BJ (cell line): ENCODE measurements at regions not wholly inside any gene's neighbourhood (a gene's known extent, or its start where the extent isn't known, plus 50 kb on each side); places are given as distances from the start of the nearest gene placed in this dataset.
"Not testable (repeated sequence)": the region's sequence is repeated elsewhere in the genome, so short reads cannot be mapped to it uniquely, and the experiment has no call there.

Experiments used
- CTCF ChIA-PET: fragments of 350-600 bp; formaldehyde crosslinking; extraction: SDS; loops from one replicate; lab custom pipeline; 2021; ENCODE audit warnings: antibody characterized with exemption, inconsistent platforms; lab: Yijun Ruan, JAX
- POLR2A ChIA-PET: fragments of 300-600 bp; sonication (Branson Sonifier 250); formaldehyde crosslinking; extraction: SDS; loops from one replicate; lab custom pipeline; 2021; ENCODE audit warnings: antibody characterized with exemption; lab: Charles Lee
- DNase-seq: peaks from one replicate; pipeline ENCODE4 v3.0.0-alpha.2; 2011; ENCODE audit warnings: low read depth
- H3K27me3 ChIP-seq: 2 replicates; pipeline ENCODE4 v1.6.0; 2011; ENCODE audit warnings: low read length; ENCODE audit not compliant: control insufficient read depth, insufficient read depth
- H3K36me3 ChIP-seq: 2 replicates; pipeline ENCODE4 v1.5.1; 2011; ENCODE audit warnings: low read length; ENCODE audit not compliant: control insufficient read depth, insufficient read depth
- H3K4me3 ChIP-seq: 2 replicates; pipeline ENCODE4 v1.5.1; 2011; ENCODE audit warnings: low read depth, mild to moderate bottlenecking, control low read depth, low read length
- TF ChIP-seq, protein P1 (sequence below): IDR thresholded peaks from 2 replicates; pipeline ENCODE4 v1.5.1; 2011; ENCODE audit warnings: low read depth, mild to moderate bottlenecking, control low read depth, inconsistent platforms, low read length, moderate library complexity; ENCODE audit not compliant: insufficient read depth

DNA sequence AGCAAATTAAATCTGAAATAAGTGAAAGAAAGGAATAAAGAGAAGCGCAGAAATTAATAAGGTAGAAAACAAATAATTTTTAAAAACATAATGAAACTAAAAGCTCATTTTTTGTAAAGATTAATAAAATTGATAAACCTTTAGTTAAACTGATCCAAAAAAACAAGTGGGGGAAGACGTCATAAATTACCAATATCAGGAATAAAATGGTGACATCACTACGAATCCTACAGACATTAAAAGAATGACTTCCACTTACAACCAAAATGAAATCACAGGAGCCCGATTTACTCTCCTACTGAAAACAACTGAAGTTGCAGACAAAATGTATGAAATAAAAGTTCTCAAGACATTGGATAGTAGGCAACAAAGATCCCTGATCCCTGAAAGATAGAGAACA is 68.1 kb upstream of the IFFO2 start:
- DNase-seq: no peak
- Histone ChIP-seq H3K4me3 (no peak overlapping the region), H3K27me3 (no peaks in the 10 kb centered on the region), H3K36me3 (no peaks in the 10 kb centered on the region)
- ChIA-PET CTCF (interaction anchor here (0.9 kb wide), 1 partner anchor 13 kb away, joined by 3 read pairs; no protein-coding TSS in a partner anchor), POLR2A (interaction anchor here (0.8 kb wide), 1 partner anchor 10 kb away, joined by 3 read pairs; no protein-coding TSS in a partner anchor)
- TF ChIP-seq, protein P1, sequence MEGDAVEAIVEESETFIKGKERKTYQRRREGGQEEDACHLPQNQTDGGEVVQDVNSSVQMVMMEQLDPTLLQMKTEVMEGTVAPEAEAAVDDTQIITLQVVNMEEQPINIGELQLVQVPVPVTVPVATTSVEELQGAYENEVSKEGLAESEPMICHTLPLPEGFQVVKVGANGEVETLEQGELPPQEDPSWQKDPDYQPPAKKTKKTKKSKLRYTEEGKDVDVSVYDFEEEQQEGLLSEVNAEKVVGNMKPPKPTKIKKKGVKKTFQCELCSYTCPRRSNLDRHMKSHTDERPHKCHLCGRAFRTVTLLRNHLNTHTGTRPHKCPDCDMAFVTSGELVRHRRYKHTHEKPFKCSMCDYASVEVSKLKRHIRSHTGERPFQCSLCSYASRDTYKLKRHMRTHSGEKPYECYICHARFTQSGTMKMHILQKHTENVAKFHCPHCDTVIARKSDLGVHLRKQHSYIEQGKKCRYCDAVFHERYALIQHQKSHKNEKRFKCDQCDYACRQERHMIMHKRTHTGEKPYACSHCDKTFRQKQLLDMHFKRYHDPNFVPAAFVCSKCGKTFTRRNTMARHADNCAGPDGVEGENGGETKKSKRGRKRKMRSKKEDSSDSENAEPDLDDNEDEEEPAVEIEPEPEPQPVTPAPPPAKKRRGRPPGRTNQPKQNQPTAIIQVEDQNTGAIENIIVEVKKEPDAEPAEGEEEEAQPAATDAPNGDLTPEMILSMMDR: no peak

DNA sequence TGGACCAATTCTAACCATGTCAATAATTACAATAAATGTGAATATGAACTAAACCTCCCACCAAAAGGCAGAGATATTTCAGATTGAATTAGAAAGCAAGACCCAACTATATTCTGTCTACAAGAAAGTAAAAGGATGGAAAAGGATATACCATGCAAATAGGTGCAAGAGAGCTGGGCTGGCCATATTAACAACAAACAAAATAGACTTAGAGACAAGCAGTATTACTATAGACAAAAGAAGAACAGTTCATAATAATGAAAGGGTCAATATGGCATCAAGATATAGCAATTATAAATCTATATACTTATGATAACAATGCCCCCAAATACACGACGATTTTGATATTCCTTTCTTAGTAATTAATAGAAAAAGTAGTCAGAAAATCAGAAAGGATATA is 67.3 kb upstream of the IFFO2 start:
- no peaks in the 10 kb centered on the region for H3K27me3 ChIP-seq
- POLR2A ChIA-PET: no interaction called here
- TF ChIP-seq, protein P1: no peak
- H3K4me3 ChIP-seq: no peak overlapping the region
- CTCF ChIA-PET: interaction anchor here (0.9 kb wide), 1 partner anchor 12 kb away, joined by 3 read pairs; no protein-coding TSS in a partner anchor
- no peaks in the 10 kb centered on the region for H3K36me3 ChIP-seq
- no peak for DNase-seq

DNA sequence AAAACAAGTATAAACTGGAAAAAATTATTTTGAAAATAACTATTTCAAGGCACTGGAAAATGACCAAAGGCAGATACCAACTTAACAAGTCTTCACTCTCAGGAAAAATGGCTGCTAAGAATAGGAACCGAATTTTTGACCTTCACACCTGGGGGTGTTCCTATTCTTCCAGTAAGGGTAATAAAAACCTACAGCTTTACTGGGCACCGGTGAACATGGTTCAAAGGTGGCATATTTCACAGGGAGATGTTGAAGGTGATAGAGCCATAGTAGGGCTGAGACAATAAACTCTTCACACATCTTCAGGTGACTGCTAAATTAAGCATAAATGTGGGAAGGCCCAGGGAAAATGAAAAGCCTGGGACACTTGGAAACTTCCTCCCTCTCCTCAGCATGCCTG is 65.4 kb upstream of the IFFO2 start:
- no peak for DNase-seq
- Histone ChIP-seq H3K4me3 (no peak overlapping the region), H3K27me3 (no peaks in the 10 kb centered on the region), H3K36me3 (no peaks in the 10 kb centered on the region)
- TF ChIP-seq, protein P1: no peak
- ChIA-PET POLR2A (no interaction called here), CTCF (no interaction called here)

DNA sequence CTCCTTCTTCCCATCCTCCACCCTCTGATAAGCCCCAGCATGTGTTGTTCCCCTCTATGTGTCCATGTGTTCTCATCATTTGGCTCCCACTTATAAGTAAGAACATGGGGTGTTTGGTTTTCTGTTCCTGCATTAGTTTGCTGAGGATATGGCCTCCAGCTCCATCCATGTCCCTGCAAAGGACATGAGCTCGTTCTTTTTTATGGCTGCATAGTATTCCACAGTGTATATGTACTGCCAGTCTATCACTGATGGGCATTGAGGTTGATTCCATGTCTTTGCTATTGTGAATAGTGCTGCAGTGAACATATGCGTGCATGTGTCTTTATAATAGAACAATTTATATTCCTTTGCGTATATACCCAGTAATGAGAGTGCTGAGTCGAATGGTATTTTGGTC is 62.8 kb upstream of the IFFO2 start:
- CTCF ChIA-PET, DNase-seq, H3K4me3 ChIP-seq, H3K36me3 ChIP-seq, H3K27me3 ChIP-seq, POLR2A ChIA-PET: not testable (repeated sequence)

DNA sequence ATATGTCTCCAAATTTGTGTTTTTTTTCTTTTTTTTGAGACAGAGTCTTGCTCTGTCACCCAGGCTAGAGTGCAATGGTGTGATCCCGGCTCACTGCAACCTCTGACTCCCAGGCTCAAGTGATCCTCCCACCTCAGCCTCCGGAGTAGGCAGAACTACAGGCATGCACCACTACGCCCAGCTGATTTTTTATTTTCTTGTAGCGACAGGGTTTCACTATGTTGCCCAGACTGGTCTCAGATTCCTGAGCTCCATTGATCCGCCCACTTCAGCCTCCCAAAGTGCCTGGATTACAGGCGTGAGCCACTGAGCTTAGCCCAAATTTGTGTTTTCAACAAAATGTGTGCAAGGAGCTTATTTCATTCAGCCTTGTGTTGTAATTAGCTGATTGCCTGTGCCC is 59.0 kb upstream of the IFFO2 start:
- ChIA-PET POLR2A (no interaction called here), CTCF (no interaction called here)
- DNase-seq: no peak
- TF ChIP-seq, protein P1: no peak
- Histone ChIP-seq H3K27me3 (no peaks in the 10 kb centered on the region), H3K4me3 (no peak overlapping the region), H3K36me3 (no peaks in the 10 kb centered on the region)

DNA sequence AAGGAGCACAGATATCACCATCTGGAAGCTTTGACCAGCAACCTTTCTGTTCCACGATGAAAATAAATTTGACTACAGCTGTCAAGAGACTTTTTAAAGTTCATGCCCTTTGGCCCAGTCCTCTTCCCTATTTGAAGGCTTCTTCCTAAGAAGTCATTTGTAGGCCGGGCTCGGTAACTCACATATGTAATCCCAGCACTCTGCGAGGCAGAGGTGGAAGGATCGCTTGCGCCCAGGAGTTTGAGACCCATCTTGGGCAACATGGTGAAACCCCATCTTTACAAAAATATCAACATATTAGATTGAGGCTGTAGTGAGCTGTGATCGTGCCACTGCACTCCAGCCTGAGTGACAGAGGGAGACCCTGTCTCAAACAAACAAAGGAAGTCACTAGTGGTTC is 58.3 kb upstream of the IFFO2 start:
- no peak for DNase-seq
- no peaks in the 10 kb centered on the region for H3K36me3 ChIP-seq
- ChIA-PET CTCF (no interaction called here), POLR2A (interaction anchor here (0.6 kb wide), 1 partner anchor 10 kb away, joined by 3 read pairs; no protein-coding TSS in a partner anchor)
- TF ChIP-seq, protein P1: no peak
- H3K27me3 ChIP-seq: no peaks in the 10 kb centered on the region
- H3K4me3 ChIP-seq: no peak overlapping the region
